SU-DHL-6 (cell line): ENCODE measurements at regions not wholly inside any gene's neighbourhood (a gene's known extent, or its start where the extent isn't known, plus 50 kb on each side); places are given as distances from the start of the nearest gene placed in this dataset.

Source experiments
- H2AFZ ChIP-seq: fragments of 200-600 bp; sonication (generic); 2 replicates; pipeline ENCODE4 v1.6.1; 2014; ENCODE audit warnings: low read depth, mild to moderate bottlenecking, moderate library complexity, mixed read lengths, antibody characterized with exemption, low read length; ENCODE audit not compliant: severe bottlenecking
- H3F3A ChIP-seq: fragments of 200-600 bp; shearing (Covaris generic); 2 replicates; pipeline ENCODE4 v1.6.0; 2016; ENCODE audit warnings: antibody characterized with exemption, mild to moderate bottlenecking; ENCODE audit not compliant: insufficient read depth
- H3K27ac ChIP-seq: fragments of 200-600 bp; sonication (generic); 2 replicates; pipeline ENCODE4 v1.5.1; 2016; ENCODE audit warnings: low read depth, mild to moderate bottlenecking, low read length, moderate library complexity, mixed read lengths
- H3K27me3 ChIP-seq: fragments of 200-600 bp; sonication (generic), shearing (Covaris generic); 2 replicates; pipeline ENCODE4 v1.6.0; 2014; ENCODE audit warnings: mild to moderate bottlenecking, low read length
- H3K36me3 ChIP-seq: fragments of 200-600 bp; sonication (generic); 2 replicates; pipeline ENCODE4 v1.6.1; 2014; ENCODE audit warnings: mild to moderate bottlenecking, low read length, mixed read lengths
- H3K4me2 ChIP-seq: fragments of 300-600, 200-600 bp; shearing (Covaris generic), sonication (generic); 2 replicates; pipeline ENCODE4 v1.6.0; 2014; ENCODE audit warnings: low read length, low read depth, mild to moderate bottlenecking; ENCODE audit not compliant: poor library complexity, severe bottlenecking
- H3K4me3 ChIP-seq: fragments of 200-600 bp; sonication (generic); 2 replicates; pipeline ENCODE4 v1.5.1; 2014; ENCODE audit warnings: antibody characterized with exemption, low read length, mild to moderate bottlenecking, mixed read lengths; ENCODE audit not compliant: insufficient read depth, poor library complexity, severe bottlenecking
- H3K79me2 ChIP-seq: fragments of 200-600 bp; sonication (generic); 2 replicates; pipeline ENCODE4 v1.6.1; 2014; ENCODE audit warnings: mild to moderate bottlenecking, low read length, moderate library complexity; ENCODE audit not compliant: insufficient read depth
- H3K9ac ChIP-seq: fragments of 200-600 bp; sonication (generic); 2 replicates; pipeline ENCODE4 v1.7.0; 2014; ENCODE audit warnings: mild to moderate bottlenecking, low read length
- H3K9me2 ChIP-seq: fragments of 200-600 bp; sonication (generic); replicated peaks from 2 replicates; pipeline ENCODE4 v1.6.1; 2014; ENCODE audit warnings: low read length; ENCODE audit not compliant: insufficient read depth
- H3K9me3 ChIP-seq: fragments of 200-600 bp; sonication (generic); 2 replicates; pipeline ENCODE4 v1.6.1; 2014; ENCODE audit warnings: low read length, mixed read lengths; ENCODE audit not compliant: insufficient read depth
- H4K20me1 ChIP-seq: fragments of 200-600 bp; sonication (generic); 2 replicates; pipeline ENCODE4 v1.6.1; 2014; ENCODE audit warnings: low read depth, mild to moderate bottlenecking, antibody characterized with exemption, low read length, moderate library complexity, mixed read lengths
- EZH2phosphoT487 ChIP-seq: fragments of 200-600 bp; sonication (generic), shearing (Covaris generic); conservative IDR thresholded peaks from 2 replicates; pipeline ENCODE4 v1.6.1; 2018; ENCODE audit warnings: mild to moderate bottlenecking, antibody characterized with exemption, low read length, moderate library complexity, mixed read lengths
- TF ChIP-seq, protein P1 (sequence below): fragments of 200-600 bp; sonication (generic); IDR thresholded peaks from one replicate; pipeline ENCODE4 v1.5.1; 2017; ENCODE audit warnings: antibody characterized with exemption, mild to moderate bottlenecking, low read length, moderate library complexity; ENCODE audit not compliant: insufficient read depth, poor library complexity, severe bottlenecking

- Histone ChIP-seq H4K20me1 (no peaks in the 10 kb centered on the region), H3K36me3 (no peaks in the 10 kb centered on the region), H3K4me2 (no peak overlapping the region), H3K9me2 (no peaks in the 10 kb centered on the region), H3K79me2 (no peaks in the 10 kb centered on the region), H3K27ac (no peak overlapping the region), H3K9ac (no peak overlapping the region), H3F3A (no peaks in the 10 kb centered on the region), H3K4me3 (no peak overlapping the region), H2AFZ (no peak overlapping the region), H3K9me3 (no peaks in the 10 kb centered on the region), H3K27me3 (no peaks in the 10 kb centered on the region)
- TF ChIP-seq, protein P1, sequence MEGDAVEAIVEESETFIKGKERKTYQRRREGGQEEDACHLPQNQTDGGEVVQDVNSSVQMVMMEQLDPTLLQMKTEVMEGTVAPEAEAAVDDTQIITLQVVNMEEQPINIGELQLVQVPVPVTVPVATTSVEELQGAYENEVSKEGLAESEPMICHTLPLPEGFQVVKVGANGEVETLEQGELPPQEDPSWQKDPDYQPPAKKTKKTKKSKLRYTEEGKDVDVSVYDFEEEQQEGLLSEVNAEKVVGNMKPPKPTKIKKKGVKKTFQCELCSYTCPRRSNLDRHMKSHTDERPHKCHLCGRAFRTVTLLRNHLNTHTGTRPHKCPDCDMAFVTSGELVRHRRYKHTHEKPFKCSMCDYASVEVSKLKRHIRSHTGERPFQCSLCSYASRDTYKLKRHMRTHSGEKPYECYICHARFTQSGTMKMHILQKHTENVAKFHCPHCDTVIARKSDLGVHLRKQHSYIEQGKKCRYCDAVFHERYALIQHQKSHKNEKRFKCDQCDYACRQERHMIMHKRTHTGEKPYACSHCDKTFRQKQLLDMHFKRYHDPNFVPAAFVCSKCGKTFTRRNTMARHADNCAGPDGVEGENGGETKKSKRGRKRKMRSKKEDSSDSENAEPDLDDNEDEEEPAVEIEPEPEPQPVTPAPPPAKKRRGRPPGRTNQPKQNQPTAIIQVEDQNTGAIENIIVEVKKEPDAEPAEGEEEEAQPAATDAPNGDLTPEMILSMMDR: no peak
- no peak for TF ChIP-seq EZH2phosphoT487
These were observed 122.5 kb downstream of the PCDH7 start for GRCh38 chr4:30842689-30843088.

- Histone ChIP-seq H3K9me2 (no peaks in the 10 kb centered on the region), H4K20me1 (no peaks in the 10 kb centered on the region), H3K27ac (no peak overlapping the region), H3K4me3 (no peak overlapping the region), H2AFZ (peak overlapping the region; percentile 21), H3K79me2 (no peaks in the 10 kb centered on the region), H3K4me2 (no peak overlapping the region), H3K27me3 (no peaks in the 10 kb centered on the region), H3K9ac (no peak overlapping the region), H3F3A (no peaks in the 10 kb centered on the region), H3K36me3 (no peaks in the 10 kb centered on the region), H3K9me3 (no peaks in the 10 kb centered on the region)
- TF ChIP-seq EZH2phosphoT487: no peak
- TF ChIP-seq, protein P1: no peak
These were observed 124.9 kb downstream of the PCDH7 start for GRCh38 chr4:30844861-30845582.

DNA sequence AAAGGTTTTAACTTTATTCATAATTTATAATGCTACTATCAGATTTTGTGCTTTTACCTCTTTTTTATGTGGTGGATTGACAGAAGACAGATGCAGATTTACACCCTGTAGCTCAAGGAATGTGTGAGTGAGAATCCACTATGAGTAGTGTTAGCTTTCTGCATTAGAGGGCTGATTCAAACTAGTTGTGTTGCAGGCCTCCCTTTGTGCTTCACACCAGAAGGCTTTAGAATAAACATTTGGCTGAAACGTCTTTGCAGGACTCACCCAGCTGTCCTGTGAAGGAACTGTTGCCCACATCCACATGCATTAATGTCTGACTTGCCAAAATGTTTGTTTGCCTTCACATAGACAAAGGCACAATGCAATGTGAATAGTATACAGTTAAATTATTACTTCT lies 127.0 kb downstream of the PCDH7 start:
- no peaks in the 10 kb centered on the region for H3K27me3 ChIP-seq
- H3K36me3 ChIP-seq: no peaks in the 10 kb centered on the region
- no peaks in the 10 kb centered on the region for H3F3A ChIP-seq
- H3K4me3 ChIP-seq: no peak overlapping the region
- no peak overlapping the region for H2AFZ ChIP-seq
- no peaks in the 10 kb centered on the region for H4K20me1 ChIP-seq
- H3K9ac ChIP-seq: no peak overlapping the region
- no peak for TF ChIP-seq EZH2phosphoT487
- TF ChIP-seq, protein P1: no peak
- no peak overlapping the region for H3K4me2 ChIP-seq
- no peaks in the 10 kb centered on the region for H3K9me2 ChIP-seq
- H3K27ac ChIP-seq: no peak overlapping the region
- no peaks in the 10 kb centered on the region for H3K9me3 ChIP-seq
- no peaks in the 10 kb centered on the region for H3K79me2 ChIP-seq
